ENCODE measurements at regions not wholly inside any gene's neighbourhood (a gene's known extent, or its start where the extent isn't known, plus 50 kb on each side); places are given as distances from the start of the nearest gene placed in this dataset.
"Not testable (repeated sequence)": the region's sequence is repeated elsewhere in the genome, so short reads cannot be mapped to it uniquely, and the experiment has no call there.

DNA sequence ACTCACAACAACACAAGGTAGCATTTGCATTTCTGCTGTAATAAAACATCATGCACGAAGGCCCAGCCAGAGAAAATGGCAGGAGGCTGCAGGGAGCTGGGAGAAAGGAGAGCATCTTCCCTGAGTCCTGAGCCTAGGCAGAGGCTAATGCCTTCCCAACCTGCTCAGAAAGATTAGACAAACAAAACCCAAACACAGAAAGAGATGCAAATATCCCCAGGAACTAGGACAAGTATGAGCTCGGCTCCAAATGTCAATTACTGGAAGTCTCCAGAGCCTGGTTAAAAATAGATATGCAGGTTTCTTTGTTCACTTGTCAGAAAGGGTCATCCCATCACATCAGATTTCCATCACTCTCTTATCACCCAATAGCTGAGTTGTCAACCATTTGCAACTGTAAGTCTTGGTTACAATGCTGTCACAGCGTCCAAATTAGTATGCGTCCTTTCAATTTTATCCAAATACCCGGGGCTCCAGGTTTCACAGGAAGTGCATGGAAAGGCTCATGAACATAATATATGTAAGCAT lies 316.5 kb upstream of the CELF2 start:
- in situ Hi-C loops (cut with HindIII; ENCODE audit: low pct_unique_long_range_greater_than_20kb, low sequenced_read_pairs): no loop called here
- DNase-seq (ENCODE audit: low read depth): no peak

DNA sequence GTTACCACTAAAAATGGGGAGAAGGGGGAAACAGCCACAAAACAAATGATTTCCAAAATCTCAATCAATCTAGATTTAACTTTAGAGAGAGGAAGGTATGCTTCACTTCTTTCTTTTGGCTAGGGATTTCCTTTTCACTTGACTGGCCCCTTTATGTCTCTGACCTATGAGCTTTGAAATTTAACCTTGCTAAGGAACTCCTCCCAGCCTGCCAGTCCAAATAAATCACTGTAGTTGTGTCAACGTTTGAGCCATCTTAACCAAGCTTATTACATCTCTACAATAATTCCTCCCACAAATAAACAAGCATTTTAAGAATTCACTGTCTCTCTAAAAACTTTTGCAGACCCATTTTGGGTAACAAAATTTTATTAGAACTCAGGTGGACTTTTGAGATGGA lies 315.5 kb upstream of the CELF2 start:
- in situ Hi-C loops (cut with HindIII; ENCODE audit: low pct_unique_long_range_greater_than_20kb, low sequenced_read_pairs): no loop called here
- no peak for DNase-seq (ENCODE audit: low read depth)

DNA sequence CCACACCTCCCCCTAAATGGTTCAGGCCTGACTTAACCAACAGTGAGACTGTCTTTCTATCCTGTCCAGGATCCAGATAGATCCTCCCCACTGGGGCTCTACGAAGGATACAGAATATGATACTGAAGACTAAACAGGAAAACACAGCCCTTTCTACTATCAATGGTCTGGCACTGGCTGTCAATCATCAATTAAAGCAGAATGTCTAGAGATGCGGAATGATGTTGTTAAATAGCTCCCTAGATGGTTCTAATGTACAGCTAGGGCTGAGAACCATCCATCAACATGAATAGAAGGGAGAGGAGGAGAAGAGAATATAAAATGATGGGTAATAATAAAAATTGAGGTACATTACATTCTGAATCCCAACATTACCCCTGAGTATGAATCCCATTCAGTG lies 314.3 kb upstream of the CELF2 start:
- DNase-seq (ENCODE audit: low read depth): no peak
- in situ Hi-C loops (cut with HindIII; ENCODE audit: low pct_unique_long_range_greater_than_20kb, low sequenced_read_pairs): no loop called here

DNA sequence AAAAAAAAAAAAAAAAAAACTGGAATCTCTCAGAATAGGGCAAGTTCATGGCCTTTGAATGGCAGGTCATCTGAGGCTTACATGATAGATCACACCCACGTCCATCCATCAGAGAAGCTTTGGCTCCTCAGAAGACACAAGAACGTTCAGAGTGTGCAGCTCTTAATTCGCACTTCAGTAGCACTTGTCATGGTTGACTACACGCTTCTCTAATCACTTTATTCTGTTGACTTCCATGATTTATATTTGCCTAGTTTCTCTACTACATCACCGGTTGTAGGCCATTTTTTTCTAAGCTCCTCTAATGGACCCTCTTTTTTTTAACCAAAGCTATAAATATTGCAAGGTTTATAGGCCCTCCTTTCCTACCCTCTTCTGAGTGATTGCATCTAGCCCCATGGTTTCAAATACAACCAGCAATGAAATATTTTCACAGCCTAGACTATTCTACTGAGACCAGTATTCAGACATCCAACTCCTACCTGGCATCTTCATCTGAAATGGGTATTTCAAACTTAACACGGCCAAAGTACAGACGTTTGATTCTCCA lies 305.4 kb upstream of the CELF2 start:
- DNase-seq (ENCODE audit: low read depth): no peak
- in situ Hi-C loops (cut with HindIII; ENCODE audit: low pct_unique_long_range_greater_than_20kb, low sequenced_read_pairs): no loop called here

DNA sequence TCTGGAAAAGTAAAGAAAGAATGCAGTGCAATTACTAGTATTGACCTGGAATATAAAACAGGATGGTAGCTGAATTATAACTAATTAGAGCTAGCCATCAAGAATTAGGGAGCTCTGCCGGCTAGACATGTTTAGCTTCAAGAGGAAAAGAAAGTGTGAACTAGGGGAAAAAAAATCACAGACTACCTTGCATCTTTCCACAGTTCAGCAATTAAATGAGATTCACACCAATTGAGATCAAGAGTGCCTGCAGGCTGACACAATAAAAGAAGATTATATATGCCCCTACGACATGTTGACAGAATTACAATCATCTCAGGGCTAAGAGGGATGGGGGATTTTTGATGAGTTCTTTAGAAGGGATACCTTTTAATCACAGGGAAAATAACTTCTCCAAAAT lies 303.3 kb upstream of the CELF2 start:
- no peak for DNase-seq (ENCODE audit: low read depth)
- in situ Hi-C loops (cut with HindIII; ENCODE audit: low pct_unique_long_range_greater_than_20kb, low sequenced_read_pairs): no loop called here

DNA sequence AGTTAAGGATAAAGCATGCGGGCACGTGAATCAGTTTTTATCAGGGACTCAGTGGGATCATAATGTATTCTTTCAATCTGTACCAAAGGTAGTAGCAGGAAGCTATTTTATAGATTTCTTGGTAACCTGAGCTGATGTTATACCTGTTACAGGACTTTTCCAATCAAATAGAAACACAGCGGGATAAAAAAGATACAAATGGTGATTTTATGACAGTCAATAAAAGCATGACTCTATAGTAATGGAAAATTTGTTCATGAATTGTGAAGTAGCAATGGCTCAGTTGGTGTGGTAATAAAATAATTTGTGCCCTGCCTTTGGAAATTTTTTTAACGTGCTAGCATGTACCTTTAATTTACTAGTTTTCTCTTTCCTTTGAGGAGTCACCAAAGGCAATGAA lies 300.7 kb upstream of the CELF2 start:
- in situ Hi-C loops (cut with HindIII; ENCODE audit: low pct_unique_long_range_greater_than_20kb, low sequenced_read_pairs): no loop called here
- DNase-seq (ENCODE audit: low read depth): no peak

DNA sequence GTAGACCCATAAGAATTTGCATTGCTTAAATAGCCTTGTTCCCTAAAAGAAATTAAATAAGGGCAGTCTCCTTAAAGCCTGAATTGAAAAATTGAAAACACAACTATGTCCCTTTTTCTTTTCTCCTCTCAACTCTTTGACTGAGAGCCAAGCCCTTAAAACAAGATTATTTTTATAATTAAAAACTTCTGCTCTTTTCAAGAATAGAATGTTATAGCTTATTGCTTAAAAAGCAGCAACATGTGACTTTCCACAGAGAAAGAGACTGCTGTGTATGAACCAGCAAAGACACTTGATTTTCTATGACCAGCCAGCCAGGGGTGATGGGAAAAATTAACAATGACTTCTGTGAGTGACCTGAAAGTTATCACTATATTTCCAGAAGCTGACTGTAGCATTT lies 295.2 kb upstream of the CELF2 start:
- in situ Hi-C loops (cut with HindIII; ENCODE audit: low pct_unique_long_range_greater_than_20kb, low sequenced_read_pairs): no loop called here
- no peak for DNase-seq (ENCODE audit: low read depth)

DNA sequence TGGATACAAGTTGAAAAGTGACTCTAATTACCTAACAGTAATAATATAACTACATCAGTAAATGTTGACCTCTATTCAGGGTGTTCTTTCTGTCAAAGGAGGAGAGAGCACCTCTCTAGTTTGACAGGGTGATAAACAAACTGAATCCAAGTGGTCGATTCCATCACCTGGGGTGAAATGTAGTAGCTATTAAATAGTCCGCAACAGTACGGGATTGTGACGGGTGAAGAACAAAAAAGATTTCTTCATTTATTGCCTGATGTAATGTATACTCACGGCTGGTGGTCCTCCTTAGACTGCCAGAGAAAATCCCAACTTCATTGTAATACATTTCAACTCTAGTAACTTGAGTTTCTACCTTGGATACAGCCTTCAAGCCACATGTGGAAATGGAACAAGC lies 292.5 kb upstream of the CELF2 start:
- no peak for DNase-seq (ENCODE audit: low read depth)
- in situ Hi-C loops (cut with HindIII; ENCODE audit: low pct_unique_long_range_greater_than_20kb, low sequenced_read_pairs): no loop called here

DNA sequence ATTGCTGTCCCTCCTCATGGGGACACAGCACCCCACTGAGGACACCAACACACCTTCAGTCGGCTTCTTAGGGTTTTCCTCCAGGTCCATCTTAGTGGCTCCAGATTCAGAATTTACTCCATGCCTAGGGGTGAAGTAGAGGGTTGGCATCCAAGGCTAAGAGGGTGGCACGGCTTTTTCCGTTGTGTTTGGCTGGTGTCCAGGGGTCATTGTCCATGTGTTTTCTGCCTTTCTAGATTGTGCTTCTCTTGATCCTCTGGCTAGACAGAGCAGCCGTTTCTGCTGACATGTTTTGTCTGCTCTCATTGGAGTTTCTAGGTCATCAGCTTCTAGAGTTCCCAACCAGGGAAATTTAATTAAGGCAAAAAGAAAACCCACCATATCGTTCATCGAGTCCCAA lies 291.6 kb upstream of the CELF2 start:
- in situ Hi-C loops (cut with HindIII; ENCODE audit: low pct_unique_long_range_greater_than_20kb, low sequenced_read_pairs): no loop called here
- DNase-seq (ENCODE audit: low read depth): no peak

DNA sequence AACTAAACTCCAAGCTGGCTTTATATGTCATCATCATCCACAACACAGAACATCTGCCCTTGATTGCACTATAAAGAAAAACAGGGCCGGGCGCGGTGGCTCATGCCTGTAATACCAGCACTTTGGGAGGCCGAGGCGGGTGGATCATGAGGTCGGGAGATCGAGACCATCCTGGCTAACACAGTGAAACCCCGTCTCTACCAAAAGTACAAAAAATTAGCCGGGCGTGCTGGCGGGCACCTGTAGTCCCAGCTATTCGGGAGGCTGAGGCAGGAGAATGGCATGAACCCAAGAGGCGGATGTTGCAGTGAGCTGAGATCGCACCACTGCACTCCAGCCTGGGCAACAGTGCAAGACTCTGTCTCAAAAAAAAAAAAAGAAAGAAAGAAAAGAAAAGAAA lies 290.3 kb upstream of the CELF2 start:
- in situ Hi-C loops (cut with HindIII; ENCODE audit: low pct_unique_long_range_greater_than_20kb, low sequenced_read_pairs); DNase-seq (ENCODE audit: low read depth): not testable (repeated sequence)

DNA sequence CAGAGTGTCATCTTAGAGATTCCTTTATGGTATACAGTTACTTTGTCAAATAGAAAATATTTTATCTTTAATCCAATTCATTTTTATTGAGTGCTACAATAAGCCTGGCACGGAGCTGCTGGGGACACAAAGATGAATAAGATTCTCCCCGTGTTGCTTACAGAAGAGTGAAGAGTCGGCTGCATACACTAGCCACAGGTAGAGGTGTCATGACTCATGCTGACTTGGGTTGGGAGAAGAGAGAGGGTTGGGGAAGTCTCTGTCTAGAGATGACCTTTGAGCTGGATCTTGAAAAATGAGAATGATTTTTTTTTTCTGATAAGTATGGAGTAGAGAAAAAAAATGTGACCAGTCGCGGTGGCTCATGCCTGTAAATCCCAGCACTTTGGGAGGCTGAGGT lies 289.9 kb upstream of the CELF2 start:
- DNase-seq (ENCODE audit: low read depth): no peak
- in situ Hi-C loops (cut with HindIII; ENCODE audit: low pct_unique_long_range_greater_than_20kb, low sequenced_read_pairs): no loop called here

DNA sequence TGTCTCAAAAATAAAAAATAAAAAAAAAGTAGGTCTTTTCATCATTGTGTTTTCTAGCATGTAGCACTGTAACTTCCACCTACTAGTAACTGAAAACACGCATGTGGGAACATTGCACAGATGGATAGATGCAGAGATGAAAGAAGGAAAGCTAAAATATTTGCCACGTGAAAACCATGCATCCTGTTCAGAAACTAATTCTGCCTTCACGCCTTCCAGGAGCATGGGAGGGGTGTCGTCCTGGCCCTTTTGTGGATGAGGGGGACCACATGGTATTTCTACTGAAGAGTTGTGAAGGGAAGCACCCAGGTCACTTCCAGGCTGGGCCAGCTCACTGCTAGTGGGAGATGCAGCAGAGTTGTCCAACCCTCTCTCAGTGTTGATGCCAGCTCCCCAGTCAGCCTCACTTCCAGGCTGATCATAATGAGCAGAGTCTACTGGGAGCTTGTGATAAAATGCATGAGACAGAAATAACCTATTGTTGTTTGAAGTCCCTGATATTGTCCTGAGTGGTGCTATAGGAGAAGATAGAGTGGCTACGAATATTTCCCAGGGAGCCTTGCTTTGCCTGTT lies 287.1 kb upstream of the CELF2 start:
- in situ Hi-C loops (cut with HindIII; ENCODE audit: low pct_unique_long_range_greater_than_20kb, low sequenced_read_pairs): no loop called here
- no peak for DNase-seq (ENCODE audit: low read depth)

DNA sequence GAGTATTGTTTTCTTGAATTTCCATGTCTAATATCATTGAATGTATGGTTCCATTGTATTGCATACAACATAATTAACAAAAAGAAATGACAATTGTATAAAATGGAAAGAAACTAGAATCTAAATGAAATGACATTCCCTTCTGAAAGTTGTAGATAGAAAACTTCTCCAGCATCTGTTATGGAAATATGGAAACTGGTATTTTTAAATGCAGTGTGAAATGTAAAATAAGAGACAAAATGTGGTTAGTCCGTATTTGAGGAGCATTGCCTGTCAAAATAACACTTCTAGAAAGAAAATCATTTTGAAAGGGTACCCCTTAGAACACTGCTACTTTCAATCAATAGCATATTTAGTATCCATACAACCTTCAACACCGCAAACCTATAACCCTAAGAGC lies 286.3 kb upstream of the CELF2 start:
- in situ Hi-C loops (cut with HindIII; ENCODE audit: low pct_unique_long_range_greater_than_20kb, low sequenced_read_pairs): no loop called here
- DNase-seq (ENCODE audit: low read depth): no peak

DNA sequence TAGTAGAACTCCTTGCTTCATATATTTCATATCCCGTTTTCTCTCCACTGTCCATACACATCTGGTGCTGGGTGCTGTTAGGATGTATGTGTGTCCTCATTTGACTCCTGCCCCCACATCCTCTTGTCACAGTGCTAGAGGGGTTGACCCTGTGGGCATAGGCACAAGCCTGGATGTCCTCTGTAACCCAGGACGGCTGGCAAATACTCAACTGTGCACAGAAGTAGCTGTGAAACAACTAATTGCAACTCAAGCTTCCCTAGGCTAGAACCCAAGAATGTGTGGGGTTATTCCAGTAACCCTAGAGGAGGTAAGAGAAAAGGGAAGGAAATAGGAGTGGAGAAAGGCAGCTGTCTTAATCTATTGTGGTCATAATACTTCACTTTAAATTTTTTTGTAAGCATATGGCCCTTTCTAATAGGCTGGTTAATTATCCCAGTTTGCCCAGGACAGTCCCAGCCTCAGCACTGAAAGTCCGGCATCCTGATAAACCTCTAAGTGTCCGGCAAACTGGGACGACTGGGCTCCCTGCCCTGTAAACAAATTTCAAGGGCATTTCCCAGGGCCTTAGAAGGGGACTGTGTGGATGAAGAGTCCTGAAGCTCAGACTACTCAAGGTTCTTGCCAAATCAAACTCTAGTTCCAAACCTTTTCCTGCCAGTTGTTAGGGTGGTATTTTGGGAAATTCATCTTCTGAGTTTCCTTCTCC lies 283.2 kb upstream of the CELF2 start:
- in situ Hi-C loops (cut with HindIII; ENCODE audit: low pct_unique_long_range_greater_than_20kb, low sequenced_read_pairs): no loop called here

DNA sequence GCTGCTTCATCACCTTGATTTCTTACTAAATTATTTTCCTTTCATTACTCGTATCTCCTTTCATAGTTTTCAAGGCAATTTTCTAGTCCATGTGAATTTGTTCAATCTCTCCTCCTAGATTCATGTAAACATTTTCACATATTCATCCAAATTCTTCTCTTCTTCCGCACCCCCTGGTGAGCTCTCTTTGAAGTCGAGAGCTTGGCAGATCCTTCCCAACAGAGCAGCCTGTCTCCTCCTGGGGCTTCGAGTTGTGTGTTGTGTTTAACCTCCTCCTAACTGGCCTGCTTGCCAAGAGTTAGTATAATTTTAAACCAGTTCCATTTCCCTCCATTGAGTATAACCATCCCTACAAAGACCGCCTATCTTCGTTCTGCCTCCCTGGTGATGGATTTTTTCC lies 272.4 kb upstream of the CELF2 start:
- no peak for DNase-seq (ENCODE audit: low read depth)
- in situ Hi-C loops (cut with HindIII; ENCODE audit: low pct_unique_long_range_greater_than_20kb, low sequenced_read_pairs): no loop called here

More for the DNA sequence above, 283.2 kb upstream of the CELF2 start:
- no peak for DNase-seq (ENCODE audit: low read depth)

DNA sequence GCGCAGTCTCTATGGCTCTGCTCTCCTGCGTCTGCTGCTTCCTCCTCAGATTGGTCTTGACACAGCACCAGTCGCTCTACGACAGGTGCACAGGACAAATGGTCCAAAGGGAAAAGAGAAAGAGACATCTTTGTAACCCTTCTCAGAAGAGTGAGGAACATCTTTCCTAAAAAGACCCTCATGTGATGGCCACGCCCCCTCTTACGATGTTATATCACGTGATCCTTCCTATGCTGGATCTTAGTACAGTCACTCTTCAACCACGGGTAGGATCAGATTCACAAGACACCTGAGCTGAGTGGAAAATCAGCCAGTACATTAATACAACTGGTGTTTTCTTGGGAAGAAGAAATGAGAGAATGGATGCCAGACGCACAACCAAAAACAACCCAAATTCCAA lies 262.2 kb upstream of the CELF2 start:
- DNase-seq (ENCODE audit: low read depth): no peak
- in situ Hi-C loops (cut with HindIII; ENCODE audit: low pct_unique_long_range_greater_than_20kb, low sequenced_read_pairs): no loop called here

DNA sequence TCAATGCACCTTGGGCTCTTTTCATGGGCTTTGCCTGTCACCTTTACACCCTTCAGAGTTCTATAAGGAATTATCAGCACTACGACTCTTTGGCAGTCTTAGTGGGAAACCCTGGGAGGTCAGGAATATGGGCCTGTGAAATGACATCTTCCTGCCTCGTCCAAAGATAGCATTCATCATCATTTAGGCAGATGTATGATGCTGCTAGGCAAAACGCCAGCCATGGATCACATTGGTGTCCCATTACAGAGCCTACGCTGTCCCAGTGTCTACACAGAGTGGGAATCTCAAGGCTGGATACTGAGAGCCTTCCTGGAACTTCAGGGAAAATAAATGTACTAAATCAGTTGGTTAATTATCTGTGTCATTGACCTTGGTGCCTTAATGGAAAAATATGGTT lies 259.4 kb upstream of the CELF2 start:
- no peak for DNase-seq (ENCODE audit: low read depth)
- in situ Hi-C loops (cut with HindIII; ENCODE audit: low pct_unique_long_range_greater_than_20kb, low sequenced_read_pairs): no loop called here

DNA sequence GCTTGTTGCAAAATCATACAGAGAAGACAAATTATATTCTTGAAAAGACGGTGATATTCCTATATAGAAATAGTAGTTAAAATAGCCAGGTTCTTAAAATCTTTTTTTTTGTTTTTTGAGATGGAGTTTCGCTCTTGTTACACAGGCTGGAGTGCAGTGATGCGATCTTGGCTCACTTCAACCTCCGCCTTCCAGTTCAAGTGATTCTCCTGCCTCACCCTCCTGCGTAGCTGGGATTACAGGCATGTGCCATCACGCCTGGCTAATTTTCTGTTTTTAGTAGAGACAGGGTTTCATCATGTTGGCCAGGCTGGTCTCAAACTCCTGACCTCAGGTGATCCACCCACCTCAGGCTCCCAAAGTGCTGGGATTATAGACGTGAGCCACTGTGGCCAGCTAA lies 257.9 kb upstream of the CELF2 start:
- in situ Hi-C loops (cut with HindIII; ENCODE audit: low pct_unique_long_range_greater_than_20kb, low sequenced_read_pairs); DNase-seq (ENCODE audit: low read depth): not testable (repeated sequence)

DNA sequence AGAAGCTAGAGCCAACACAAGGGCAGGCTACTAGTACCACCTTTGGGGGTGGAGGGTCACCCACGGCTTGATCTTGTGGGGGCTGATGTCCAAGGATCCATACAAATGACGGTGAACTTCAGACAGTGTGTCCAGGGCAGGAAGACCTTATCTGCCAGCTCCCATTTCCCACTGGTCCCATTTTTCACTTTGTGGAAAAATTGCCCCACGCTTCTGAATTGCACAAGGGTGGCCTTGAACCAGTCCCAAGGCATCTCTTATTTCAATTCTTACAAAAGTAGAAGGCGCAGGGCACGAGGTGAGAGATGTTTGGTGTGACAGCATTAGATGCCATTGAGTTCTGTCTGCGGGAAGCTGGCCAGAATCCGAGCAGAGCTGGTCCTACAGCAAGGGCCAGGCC lies 252.7 kb upstream of the CELF2 start:
- in situ Hi-C loops (cut with HindIII; ENCODE audit: low pct_unique_long_range_greater_than_20kb, low sequenced_read_pairs): no loop called here
- no peak for DNase-seq (ENCODE audit: low read depth)

DNA sequence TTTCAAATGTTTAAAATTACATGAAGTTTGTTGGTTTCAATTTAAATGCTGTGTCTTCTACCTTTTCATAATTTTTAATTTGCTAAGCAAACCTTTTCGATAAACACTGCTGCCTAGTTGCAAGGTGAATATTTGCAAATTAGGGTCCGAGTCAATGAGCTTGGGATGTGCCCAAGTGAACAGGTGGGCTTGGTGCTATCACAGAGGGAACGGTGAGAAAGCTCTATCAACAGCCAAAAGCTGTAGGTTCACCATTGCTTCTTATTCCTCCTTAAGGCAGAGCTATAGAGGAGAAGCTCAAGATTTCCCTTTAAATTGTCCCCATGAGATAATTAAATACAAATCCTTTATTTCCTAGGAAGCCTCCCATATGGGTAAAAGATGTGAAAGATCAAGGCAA lies 245.3 kb upstream of the CELF2 start:
- no peak for DNase-seq (ENCODE audit: low read depth)
- in situ Hi-C loops (cut with HindIII; ENCODE audit: low pct_unique_long_range_greater_than_20kb, low sequenced_read_pairs): no loop called here

Measured in Caki2 (cell line).